Gastroesophageal sphincter (tissue), 4 donors: ENCODE measurements at regions not wholly inside any gene's neighbourhood (a gene's known extent, or its start where the extent isn't known, plus 50 kb on each side); places are given as distances from the start of the nearest gene placed in this dataset.

Source experiments
- ATAC-seq: fragments of 150-250 bp; one replicate; pipeline ENCODE4 v1.9.1; 2016; ENCODE audit warnings: mild to moderate bottlenecking, moderate library complexity
- H3K27ac ChIP-seq, 4 donors: fragments of 200-600 bp; sonication (generic) in 3 of 4; 1 replicate in 3 of 4; 2 replicates in 1 of 4; pipeline ENCODE4 v1.5.1; 2016 to 2019
- H3K27me3 ChIP-seq: fragments of 200-600 bp; sonication (generic); one replicate; pipeline ENCODE4 v1.5.1; 2019
- H3K36me3 ChIP-seq, 2 donors: fragments of 200-600 bp; sonication (generic); one replicate each; pipeline ENCODE4 v1.5.1; 2019; ENCODE audit warnings: control low read depth in 1 of 2
- H3K4me1 ChIP-seq, 3 donors: fragments of 200-600 bp; sonication (generic); 1 replicate in 2 of 3; 2 replicates in 1 of 3; pipeline ENCODE4 v1.5.1; 2016 to 2019; ENCODE audit warnings: control low read depth in 2 of 3
- H3K4me3 ChIP-seq, 2 donors: fragments of 200-600 bp; sonication (generic); one replicate each; pipeline ENCODE4 v1.5.1; 2019; ENCODE audit warnings: mild to moderate bottlenecking in 1 of 2, moderate library complexity in 1 of 2
- H3K9me3 ChIP-seq, 3 donors: fragments of 200-600 bp; sonication (generic); one replicate each; pipeline ENCODE4 v1.5.1; 2017 to 2019; ENCODE audit warnings: control low read depth in 2 of 3
- CTCF ChIP-seq, 4 experiments: fragments of 200-600 bp in 2 of 4; fragments of 450-650 bp in 2 of 4; sonication (generic) in 1 of 4; IDR thresholded peaks; one replicate each; pipeline ENCODE4 v1.5.1; 2017 to 2019; ENCODE audit warnings: antibody characterized with exemption in 4 of 4, mild to moderate bottlenecking in 2 of 4, moderate library complexity in 2 of 4
- EP300 ChIP-seq: sonication (generic); formaldehyde crosslinking; IDR thresholded peaks from one replicate; pipeline ENCODE4 v1.6.1; 2017; ENCODE audit warnings: antibody characterized with exemption, mild to moderate bottlenecking
- POLR2A ChIP-seq, 2 donors: fragments of 450-650 bp; IDR thresholded peaks; one replicate each; pipeline ENCODE4 v1.6.1; 2017; ENCODE audit warnings: antibody characterized with exemption in 2 of 2, mild to moderate bottlenecking in 2 of 2, moderate library complexity in 1 of 2
- POLR2AphosphoS5 ChIP-seq: sonication (generic); formaldehyde crosslinking; IDR thresholded peaks from one replicate; pipeline ENCODE4 v1.6.1; 2017; ENCODE audit warnings: antibody characterized with exemption
- WGBS, 2 donors: methylation state at CpG; one replicate each; pipeline ENCODE4 v1.1.5; 2018; ENCODE audit warnings: low coverage in 1 of 2; 5-methylcytosine and 5-hydroxymethylcytosine counted together

DNA sequence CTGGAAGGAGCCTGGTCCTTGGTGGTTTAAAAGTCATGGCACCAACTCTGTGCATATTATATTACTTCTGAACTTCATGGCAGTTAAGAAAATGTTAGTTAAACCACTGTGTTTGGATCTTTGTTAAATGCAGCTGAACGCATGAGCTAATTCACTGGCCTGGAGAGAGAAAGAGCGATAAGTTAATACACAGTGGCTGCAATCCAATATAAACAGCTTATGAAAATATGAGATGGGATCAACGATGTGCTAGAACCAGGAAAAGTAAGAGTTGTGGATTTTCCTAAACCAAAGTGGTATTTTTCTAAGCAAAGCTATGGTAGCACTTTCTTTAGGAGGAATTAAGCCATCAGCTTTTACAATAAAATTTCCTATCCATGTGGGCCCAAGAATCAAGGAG, 326.7 kb downstream of the MTX2 start:
- Histone ChIP-seq H3K4me1 (no peaks in the 10 kb centered on the region), H3K9me3 (no peaks in the 10 kb centered on the region), H3K27ac (no peak overlapping the region), H3K4me3 (no peak overlapping the region), H3K36me3 (no peaks in the 10 kb centered on the region), H3K27me3 (no peaks in the 10 kb centered on the region)
- no peak for ATAC-seq
- TF ChIP-seq EP300 (no peak), POLR2A (IDR thresholded peaks at IDR 0.05) (no peak), CTCF (IDR thresholded peaks at IDR 0.05) (no peak), POLR2AphosphoS5 (no peak)
- WGBS, 2 donors: 8 to 12% methylated on average over 3 of the region's 3 CpGs

DNA sequence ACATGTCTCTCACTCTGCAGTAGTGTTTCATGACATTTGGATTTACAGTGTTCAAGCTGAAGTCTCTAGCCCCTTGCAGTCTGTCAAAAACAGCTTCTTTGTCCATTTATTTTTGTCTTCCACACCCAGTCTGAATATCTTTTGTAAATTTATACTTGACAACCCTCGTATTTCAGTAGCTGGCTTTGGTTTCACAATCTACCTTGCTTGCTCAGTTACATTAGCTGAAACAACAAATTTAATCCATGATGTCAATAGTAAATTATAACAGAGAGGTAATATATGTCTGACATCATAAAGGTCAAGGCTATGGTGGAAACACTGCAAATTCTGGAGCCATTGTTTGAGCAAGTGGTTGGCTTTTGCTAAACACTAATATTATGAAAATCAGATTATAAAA, 328.7 kb downstream of the MTX2 start:
- no peak overlapping the region for H3K4me3 ChIP-seq
- H3K27ac ChIP-seq: no peak overlapping the region
- H3K27me3 ChIP-seq: peaks cover 4% of the 10 kb centered on the region
- H3K4me1 ChIP-seq: no peaks in the 10 kb centered on the region
- TF ChIP-seq CTCF (IDR thresholded peaks at IDR 0.05): no peak
- no peak for TF ChIP-seq EP300
- no peak for TF ChIP-seq POLR2A (IDR thresholded peaks at IDR 0.05)
- TF ChIP-seq POLR2AphosphoS5: no peak
- 63% methylated on average over 1 of the region's 1 CpG; no CpG with 5 or more reads in 1 of the 2 donors for WGBS, 2 donors
- ATAC-seq: no peak
- no peaks in the 10 kb centered on the region for H3K9me3 ChIP-seq
- no peaks in the 10 kb centered on the region for H3K36me3 ChIP-seq

- no peaks in the 10 kb centered on the region for H3K9me3 ChIP-seq
- H3K4me1 ChIP-seq: no peaks in the 10 kb centered on the region
- no peak for ATAC-seq
- 82 to 88% methylated on average over 1 to 2 of the region's 2 CpGs for WGBS, 2 donors
- no peaks in the 10 kb centered on the region for H3K36me3 ChIP-seq
- H3K4me3 ChIP-seq: no peak overlapping the region
- TF ChIP-seq EP300 (no peak), POLR2A (IDR thresholded peaks at IDR 0.05) (no peak), POLR2AphosphoS5 (no peak), CTCF (IDR thresholded peaks at IDR 0.05) (no peak)
- peaks cover 4% of the 10 kb centered on the region for H3K27me3 ChIP-seq
- H3K27ac ChIP-seq: no peak overlapping the region
Measured at GRCh38 chr2:176598351-176598750, 329.1 kb downstream of the MTX2 start.

- Histone ChIP-seq H3K36me3 (no peaks in the 10 kb centered on the region), H3K27me3 (peaks cover 7% of the 10 kb centered on the region), H3K9me3 (no peaks in the 10 kb centered on the region), H3K4me1 (no peaks in the 10 kb centered on the region), H3K4me3 (no peak overlapping the region), H3K27ac (no peak overlapping the region)
- TF ChIP-seq EP300: no peak
- no peak for TF ChIP-seq CTCF (IDR thresholded peaks at IDR 0.05)
- no peak for TF ChIP-seq POLR2A (IDR thresholded peaks at IDR 0.05)
- no peak for TF ChIP-seq POLR2AphosphoS5
- ATAC-seq: no peak
- 90 to 92% methylated on average over 6 to 10 of the region's 10 CpGs for WGBS, 2 donors
Measured at GRCh38 chr2:176599796-176600485, 330.7 kb downstream of the MTX2 start.

GRCh38 chr2:176601066-176601465, 331.8 kb downstream of the MTX2 start:
- Histone ChIP-seq H3K4me3 (no peak overlapping the region), H3K36me3 (no peaks in the 10 kb centered on the region), H3K4me1 (no peaks in the 10 kb centered on the region), H3K27me3 (peaks cover 7% of the 10 kb centered on the region), H3K9me3 (no peaks in the 10 kb centered on the region), H3K27ac (no peak overlapping the region)
- WGBS, 2 donors: 43 to 56% methylated on average over 2 of the region's 2 CpGs
- TF ChIP-seq CTCF (IDR thresholded peaks at IDR 0.05): no peak
- TF ChIP-seq POLR2A (IDR thresholded peaks at IDR 0.05): no peak
- no peak for TF ChIP-seq EP300
- no peak for TF ChIP-seq POLR2AphosphoS5
- ATAC-seq: no peak
